A673 (cell line): ENCODE measurements at regions not wholly inside any gene's neighbourhood (a gene's known extent, or its start where the extent isn't known, plus 50 kb on each side); places are given as distances from the start of the nearest gene placed in this dataset.

Experiments used
- CTCF ChIP-seq: fragments of 300-800, 200-600 bp; sonication (generic); conservative IDR thresholded peaks from 2 replicates; pipeline ENCODE4 v1.5.1; 2017; ENCODE audit warnings: low read depth, mild to moderate bottlenecking, antibody characterized with exemption, low read length, moderate library complexity, mixed read lengths
- EZH2 ChIP-seq: fragments of 200-600 bp; sonication (generic); IDR thresholded peaks from 2 replicates; pipeline ENCODE4 v1.6.1; 2017; ENCODE audit warnings: borderline replicate concordance, low read depth, mild to moderate bottlenecking, mixed read lengths, antibody characterized with exemption, low read length; ENCODE audit not compliant: poor library complexity, severe bottlenecking

GRCh38 chr2:221042926-221043325 is 529.2 kb downstream of the EPHA4 start:
- TF ChIP-seq CTCF (no peak), EZH2 (no peak)
